ENCODE measurements at regions not wholly inside any gene's neighbourhood (a gene's known extent, or its start where the extent isn't known, plus 50 kb on each side); places are given as distances from the start of the nearest gene placed in this dataset. TPM values are rescaled to one million over a fixed set of nuclear protein-coding genes. Genes with fewer than 3 reads are reported as not detected.
"Not testable (repeated sequence)": the region's sequence is repeated elsewhere in the genome, so short reads cannot be mapped to it uniquely, and the experiment has no call there.

- DNase-seq (ENCODE audit: low spot score) = no peak
- ATAC-seq (ENCODE audit: low FRiP score) = no peak
- no peak for TF ChIP-seq CTCF (IDR thresholded peaks at IDR 0.05)
These were observed 117.1 kb downstream of the MTHFS start for GRCh38 chr15:79779746-79780145.

- DNase-seq (ENCODE audit: low spot score); ATAC-seq (ENCODE audit: low FRiP score): not testable (repeated sequence)
These were observed 114.5 kb downstream of the MTHFS start for GRCh38 chr15:79782307-79782706.

Small RNA genes in the stretch of these regions (small RNA-seq; reads per million reads assigned to genes)
- not detected for gene AC026826.2
- gene AC026826.3 = not detected
